NCI-H2227 (cell line): ENCODE measurements at regions not wholly inside any gene's neighbourhood (a gene's known extent, or its start where the extent isn't known, plus 50 kb on each side); places are given as distances from the start of the nearest gene placed in this dataset.

Source experiments
- DNase-seq: peaks from one replicate; lab custom pipeline; 2025; ENCODE audit not compliant: unreplicated experiment; lab: John Stamatoyannopoulos, UW

GRCh38 chr20:57881466-57882385 lies 171.9 kb upstream of the PMEPA1 start:
- DNase-seq = no peak

- DNase-seq = no peak
Measured at GRCh38 chr20:57880571-57880892, 170.7 kb upstream of the PMEPA1 start.

GRCh38 chr20:57879779-57880570 lies 170.2 kb upstream of the PMEPA1 start:
- DNase-seq = no peak

- no peak for DNase-seq
Measured at GRCh38 chr20:57879437-57879778, 169.6 kb upstream of the PMEPA1 start.

- DNase-seq = no peak
Measured at GRCh38 chr20:57878786-57879424, 169.1 kb upstream of the PMEPA1 start.

- no peak for DNase-seq
Measured at GRCh38 chr20:57877995-57878394, 168.2 kb upstream of the PMEPA1 start.

GRCh38 chr20:57877131-57877824 lies 167.5 kb upstream of the PMEPA1 start:
- DNase-seq = no peak

- DNase-seq = no peak
Measured at GRCh38 chr20:57876163-57876562, 166.3 kb upstream of the PMEPA1 start.

GRCh38 chr20:57874141-57874540 lies 164.3 kb upstream of the PMEPA1 start:
- no peak for DNase-seq

GRCh38 chr20:57872816-57873409 lies 163.1 kb upstream of the PMEPA1 start:
- DNase-seq = no peak

GRCh38 chr20:57871237-57871632 lies 161.4 kb upstream of the PMEPA1 start:
- no peak for DNase-seq

- no peak for DNase-seq
Measured at GRCh38 chr20:57870597-57871236, 160.9 kb upstream of the PMEPA1 start.

GRCh38 chr20:57869951-57870315 lies 160.1 kb upstream of the PMEPA1 start:
- DNase-seq = no peak

- no peak for DNase-seq
Measured at GRCh38 chr20:57869291-57869950, 159.6 kb upstream of the PMEPA1 start.

GRCh38 chr20:57868310-57868709 lies 158.5 kb upstream of the PMEPA1 start:
- DNase-seq = no peak

GRCh38 chr20:57867807-57868206 lies 158.0 kb upstream of the PMEPA1 start:
- DNase-seq = no peak

- DNase-seq = no peak
Measured at GRCh38 chr20:57867181-57867803, 157.5 kb upstream of the PMEPA1 start.

GRCh38 chr20:57866250-57867106 lies 156.7 kb upstream of the PMEPA1 start:
- no peak for DNase-seq

GRCh38 chr20:57865266-57865665 lies 155.5 kb upstream of the PMEPA1 start:
- no peak for DNase-seq
